NCI-H226 (cell line): ENCODE measurements at regions not wholly inside any gene's neighbourhood (a gene's known extent, or its start where the extent isn't known, plus 50 kb on each side); places are given as distances from the start of the nearest gene placed in this dataset.

Source experiments
- DNase-seq: peaks from one replicate; pipeline ENCODE4 v3.0.0-alpha.2; 2015

DNA sequence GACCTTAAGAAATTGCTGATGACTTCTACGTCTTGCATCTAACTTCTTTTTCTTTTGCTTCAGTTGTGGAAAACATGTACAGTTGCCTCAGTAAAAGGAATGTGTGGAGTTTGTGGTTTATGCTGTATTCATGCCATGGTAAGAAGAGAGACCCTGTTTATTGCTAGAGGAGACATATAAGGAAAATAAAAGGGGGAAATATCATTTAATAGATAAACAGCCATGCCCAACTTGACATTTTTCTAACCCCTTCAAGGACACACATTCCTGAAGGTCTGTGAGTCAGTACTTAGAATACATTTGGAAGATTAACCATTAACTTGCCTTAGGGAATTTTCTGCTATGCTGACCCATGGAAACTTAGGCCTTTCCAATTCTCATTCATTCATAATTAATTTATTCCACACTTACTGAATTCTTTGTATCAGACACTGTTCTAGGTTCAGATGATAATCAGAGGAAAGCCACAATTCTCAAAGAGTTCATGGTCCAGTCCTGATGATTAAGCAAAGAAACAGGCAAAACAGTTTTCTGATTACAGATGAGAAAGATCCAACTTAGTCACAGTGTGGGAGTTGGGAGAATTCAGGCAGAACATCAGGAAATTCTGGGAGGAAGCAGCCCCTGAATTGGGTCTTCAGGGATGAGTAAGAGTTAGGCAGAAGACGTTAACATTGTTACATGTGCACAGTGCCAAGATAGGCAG lies 329.8 kb upstream of the RASGRP1 start:
- peak; percentile 87 for DNase-seq

DNA sequence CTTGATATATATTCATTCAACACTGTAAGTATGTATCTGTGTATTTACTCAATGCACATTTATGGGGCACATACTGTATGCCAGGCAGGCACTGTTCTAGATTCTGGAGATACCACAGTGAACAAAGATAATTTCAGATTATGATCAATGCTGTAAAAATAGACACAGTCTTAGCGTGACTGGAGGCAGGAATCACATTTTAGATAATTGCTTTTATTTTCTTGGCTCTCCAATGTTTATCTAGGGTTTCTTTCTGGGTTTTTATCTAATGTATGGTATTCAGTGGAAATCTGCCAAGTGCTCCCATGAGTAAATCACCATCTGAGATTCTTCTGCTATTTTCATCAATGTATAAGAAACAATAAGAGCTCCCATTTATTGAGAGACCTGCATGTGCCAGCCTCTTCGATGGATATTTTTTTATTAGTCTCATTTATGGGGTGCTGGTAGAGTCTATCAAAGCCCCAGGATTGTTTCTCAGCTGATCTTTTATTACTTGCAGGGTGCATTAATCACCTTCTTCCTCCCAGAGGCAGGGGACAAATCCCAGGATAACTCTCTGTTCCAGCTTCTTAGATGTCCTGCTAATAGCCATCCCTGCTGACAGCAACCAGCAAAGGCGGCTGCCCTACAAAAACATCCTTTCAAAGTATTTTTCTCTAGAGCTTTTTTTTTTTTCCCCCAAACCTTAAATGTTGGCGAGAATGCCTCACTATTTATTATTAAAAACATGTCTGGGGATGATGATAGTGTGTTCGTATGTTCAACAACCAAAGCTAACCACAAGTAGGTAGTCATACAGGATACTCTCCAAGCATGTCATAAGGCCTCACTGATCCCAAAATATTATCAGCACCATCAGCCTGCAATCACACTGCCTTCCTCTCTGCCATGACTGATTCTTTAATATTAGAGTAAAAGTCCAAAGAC lies 331.0 kb upstream of the RASGRP1 start:
- peak; percentile 53 for DNase-seq

DNA sequence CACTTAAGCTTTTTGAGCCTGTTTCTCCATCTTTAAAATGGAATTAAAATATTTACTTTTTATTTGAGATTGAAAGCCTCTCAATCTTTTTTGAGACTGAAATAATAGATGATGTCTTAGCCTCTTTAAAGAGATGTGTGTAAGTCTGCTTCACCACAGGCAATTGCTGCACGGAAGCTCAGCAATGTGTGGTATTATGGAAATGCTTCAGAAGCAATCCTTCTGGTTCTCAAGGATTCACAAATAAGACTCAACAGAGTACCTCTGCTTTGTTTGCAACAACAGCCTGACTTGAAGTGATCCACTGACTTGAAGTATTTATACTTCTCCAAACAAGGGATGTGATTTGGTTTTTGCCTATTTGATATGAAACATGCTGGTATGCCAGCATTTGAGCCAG lies 332.0 kb upstream of the RASGRP1 start:
- no peak for DNase-seq

DNA sequence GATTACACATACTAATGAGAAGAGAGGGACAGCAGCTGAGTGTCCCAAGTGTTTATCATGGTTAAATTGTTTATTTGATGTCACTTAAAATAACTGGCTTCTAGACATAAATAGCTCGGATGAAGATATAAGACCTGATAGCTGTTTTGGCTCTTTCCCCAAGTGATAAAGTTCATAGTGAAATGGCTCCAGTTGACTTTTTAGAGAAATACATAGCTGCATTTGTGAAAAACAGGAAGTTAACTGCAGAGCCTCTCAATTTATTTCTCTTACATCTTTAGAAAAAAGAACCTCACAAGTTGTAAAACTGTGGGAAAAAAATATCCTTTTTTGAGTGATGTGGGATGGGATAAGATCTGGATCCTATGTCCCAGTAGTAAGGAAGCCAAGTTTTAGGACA lies 332.9 kb upstream of the RASGRP1 start:
- DNase-seq, result no peak

DNA sequence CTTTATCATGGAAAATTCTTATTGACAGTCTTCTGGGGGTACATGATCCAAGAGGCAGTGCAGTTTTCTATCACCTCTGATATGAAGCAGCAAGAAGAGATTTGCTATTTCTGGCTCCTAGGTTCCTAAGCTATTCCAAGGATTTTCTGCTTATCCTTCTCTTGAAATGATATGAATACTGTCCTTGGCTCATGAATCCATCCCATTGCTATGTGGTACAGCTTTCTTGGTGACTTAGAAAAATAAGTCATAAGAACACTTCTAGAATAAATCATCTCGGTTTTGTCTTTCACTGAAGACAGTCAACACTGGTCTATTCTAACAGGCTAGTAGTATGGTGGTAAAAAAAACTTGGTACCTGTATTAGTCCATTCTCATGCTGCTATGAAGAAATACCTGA lies 333.6 kb upstream of the RASGRP1 start:
- no peak for DNase-seq

DNA sequence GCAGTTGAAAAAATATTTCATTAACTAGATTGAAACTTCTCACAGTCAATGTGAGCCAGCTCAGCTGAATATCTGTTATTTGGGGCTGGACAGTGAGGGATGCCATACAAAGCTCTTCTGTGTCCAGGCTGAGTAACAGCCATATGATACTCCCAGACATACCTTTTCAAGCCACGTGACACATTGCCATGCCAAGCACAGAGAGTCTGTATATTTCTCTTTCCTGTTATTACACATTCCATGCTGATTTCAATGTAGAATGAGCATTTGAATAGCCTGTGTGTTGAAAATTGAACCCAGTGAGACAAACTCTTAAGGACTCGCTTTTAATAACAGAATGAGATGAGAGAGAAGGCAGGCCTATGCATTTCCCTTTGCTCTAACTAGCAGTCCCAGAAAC lies 334.7 kb upstream of the RASGRP1 start:
- DNase-seq, result no peak

DNA sequence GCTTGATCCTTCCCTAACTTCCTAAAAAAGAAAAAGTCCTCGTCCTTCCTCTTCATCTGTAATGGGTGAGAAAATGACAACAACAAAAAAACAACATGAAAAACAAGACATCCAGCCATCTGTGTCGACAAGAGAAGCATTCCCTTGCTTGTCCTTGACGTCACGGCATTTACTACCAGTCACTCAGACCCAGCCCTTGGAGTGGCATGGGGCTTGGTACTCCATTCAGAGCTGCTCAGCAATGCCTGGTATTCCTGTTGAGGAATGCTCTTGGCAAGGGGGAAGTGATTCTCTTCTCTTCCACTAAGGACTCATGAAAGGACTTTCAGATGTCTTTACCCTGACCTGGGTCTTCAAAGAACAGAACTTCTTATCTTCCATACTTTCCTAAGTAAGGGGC lies 339.7 kb upstream of the RASGRP1 start:
- no peak for DNase-seq

DNA sequence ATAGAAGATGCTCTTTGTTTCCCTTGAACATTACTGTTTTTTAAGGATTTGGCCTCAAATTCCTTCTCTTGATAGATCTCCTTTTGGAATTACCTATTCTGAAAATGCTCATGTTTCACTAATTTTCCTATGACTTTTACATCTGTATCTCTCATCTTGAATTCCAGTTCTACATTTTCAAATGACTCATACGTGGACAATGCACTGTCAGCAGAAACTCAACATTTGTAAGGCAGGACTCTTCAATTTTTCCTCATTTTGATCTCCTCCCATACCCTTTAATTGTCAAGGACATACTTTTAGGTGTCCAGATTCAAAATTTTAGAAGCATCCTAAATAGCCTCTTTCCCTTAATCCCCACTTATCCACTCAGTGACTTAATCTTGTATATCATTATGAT lies 341.0 kb upstream of the RASGRP1 start:
- peak; percentile 14 for DNase-seq

DNA sequence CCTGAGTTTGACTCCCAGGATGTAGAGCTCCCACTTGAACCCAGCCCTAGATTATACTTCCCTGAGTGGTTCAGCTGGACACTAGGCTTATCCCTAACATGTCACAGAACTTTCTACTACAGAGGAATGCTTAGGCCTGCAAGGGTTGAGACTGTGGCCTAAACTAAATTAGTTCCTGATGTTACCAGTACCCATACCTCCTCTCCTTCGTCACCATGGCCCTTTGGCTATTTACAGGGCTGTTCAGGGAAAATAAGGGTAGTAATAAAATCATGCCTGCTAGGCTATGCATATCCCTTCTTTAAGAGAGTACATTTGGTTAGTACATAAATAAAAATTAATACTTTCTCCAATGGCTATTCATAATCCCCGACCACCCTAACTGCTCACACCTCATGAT lies 356.4 kb upstream of the RASGRP1 start:
- no peak for DNase-seq

DNA sequence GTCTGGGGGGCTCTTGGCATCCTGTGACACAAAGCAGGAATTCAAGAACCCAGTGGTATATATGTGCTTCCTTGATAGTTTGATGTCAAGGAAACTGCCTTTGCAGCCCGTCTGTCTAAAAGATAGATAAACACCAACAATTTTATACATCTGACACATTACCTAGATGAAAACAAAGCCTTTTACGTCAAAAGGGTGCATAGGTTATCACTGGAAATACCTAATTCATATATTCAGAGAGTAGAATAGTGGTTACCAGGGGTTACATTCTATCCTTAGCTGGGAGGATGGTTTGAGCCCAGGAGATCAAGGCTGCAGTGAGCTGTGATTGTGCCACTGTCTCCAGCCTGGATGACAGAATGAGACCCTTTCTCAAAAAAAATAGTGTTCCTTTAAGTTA lies 356.9 kb upstream of the RASGRP1 start:
- peak; percentile 38 for DNase-seq

DNA sequence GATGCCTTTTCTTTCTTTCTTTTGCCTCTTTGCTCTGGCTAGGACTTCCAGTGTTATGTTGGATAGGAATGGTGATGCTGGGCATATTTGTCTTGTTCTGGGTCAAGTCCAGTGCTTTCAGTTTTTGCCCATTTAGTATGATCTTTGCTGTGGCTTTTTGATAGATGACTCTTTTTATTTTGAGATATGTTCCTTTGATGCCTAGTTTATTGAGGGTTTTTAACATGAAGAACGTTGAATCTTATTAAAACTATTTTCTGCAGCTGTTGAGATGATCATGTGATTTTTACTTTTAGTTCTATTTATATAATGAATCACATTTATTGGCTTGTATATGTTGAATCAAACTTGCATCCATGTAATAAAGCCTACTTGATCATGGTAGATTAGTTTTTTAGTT lies 363.8 kb upstream of the RASGRP1 start:
- no peak for DNase-seq

DNA sequence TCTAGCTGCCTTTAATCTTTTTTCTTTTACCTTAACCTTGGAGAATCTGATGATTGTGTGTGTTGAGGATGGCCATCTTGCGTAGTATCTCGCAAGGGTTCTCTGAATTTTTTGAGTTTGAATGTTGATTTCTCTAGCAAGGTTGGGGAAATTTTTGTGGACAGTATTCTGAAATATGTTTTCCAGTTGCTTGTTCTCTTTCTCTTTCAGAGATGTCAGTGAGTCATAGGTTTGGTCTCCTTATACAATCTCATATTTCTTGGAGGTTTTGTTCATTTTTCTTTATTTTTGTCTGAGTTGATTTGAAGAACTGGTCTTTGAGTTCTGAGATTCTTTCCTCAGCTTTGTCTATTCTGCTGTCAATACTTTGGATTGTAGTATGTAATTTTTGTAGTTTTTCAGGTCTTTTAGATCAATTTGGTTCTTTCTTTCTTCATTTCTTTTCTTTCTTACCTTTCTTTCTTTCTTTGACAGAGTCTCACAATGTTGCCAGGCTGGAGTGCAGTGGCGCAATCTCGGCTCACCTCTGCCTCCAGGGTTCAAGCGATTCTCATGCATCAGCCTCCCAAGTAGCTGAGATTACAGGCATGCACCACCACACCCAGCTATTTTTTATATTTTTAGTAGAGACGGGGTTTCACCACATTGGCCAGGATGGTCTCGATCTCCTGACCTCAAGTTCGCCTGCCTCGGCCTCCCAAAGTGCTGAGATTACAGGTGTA lies 366.4 kb upstream of the RASGRP1 start:
- no peak for DNase-seq

DNA sequence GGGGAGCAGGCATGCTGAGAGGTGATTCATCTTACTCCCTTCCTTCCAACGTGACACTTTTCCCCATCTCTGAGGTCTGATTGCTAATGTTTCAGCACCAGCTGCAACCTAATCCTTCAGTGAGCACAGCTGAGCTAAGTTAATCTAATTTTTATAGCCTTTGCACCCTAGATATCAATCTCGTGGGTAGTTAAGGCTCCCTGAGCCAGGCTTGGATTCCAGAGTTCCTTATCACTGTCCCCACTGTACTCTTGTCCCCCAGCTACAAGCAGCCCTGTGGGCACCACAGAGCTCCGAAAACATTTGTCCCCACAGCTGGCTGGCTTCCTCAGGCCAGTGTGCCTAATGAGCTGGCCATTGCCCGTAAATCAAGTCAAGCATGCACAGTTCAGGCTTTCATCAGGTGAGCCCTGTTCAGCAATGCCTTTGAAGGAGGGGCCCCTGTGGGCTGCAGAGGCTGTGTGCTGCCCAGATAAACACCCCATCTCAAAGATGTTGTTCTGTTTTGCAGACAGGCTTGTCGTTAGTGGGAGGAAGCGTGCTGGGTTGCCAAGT lies 376.9 kb upstream of the RASGRP1 start:
- DNase-seq, result peak; percentile 5

DNA sequence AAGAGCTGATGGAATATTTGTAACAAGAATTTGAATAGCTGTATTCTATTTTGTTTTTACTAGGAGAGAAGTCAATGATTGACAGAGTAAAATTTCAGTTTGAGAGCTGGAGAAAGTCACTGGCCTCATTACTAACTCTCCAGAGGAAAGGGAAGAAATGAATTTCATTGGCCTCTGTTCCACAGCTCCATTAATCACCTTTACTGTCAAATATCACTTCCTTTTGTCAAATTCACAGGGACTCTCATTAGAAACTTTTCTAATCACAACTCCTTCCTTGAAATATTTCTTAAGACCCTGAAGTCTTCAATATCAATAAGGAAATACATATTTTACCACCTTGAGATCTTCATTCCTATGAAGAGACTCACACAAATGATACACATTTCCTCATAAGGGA lies 379.9 kb upstream of the RASGRP1 start:
- no peak for DNase-seq

DNA sequence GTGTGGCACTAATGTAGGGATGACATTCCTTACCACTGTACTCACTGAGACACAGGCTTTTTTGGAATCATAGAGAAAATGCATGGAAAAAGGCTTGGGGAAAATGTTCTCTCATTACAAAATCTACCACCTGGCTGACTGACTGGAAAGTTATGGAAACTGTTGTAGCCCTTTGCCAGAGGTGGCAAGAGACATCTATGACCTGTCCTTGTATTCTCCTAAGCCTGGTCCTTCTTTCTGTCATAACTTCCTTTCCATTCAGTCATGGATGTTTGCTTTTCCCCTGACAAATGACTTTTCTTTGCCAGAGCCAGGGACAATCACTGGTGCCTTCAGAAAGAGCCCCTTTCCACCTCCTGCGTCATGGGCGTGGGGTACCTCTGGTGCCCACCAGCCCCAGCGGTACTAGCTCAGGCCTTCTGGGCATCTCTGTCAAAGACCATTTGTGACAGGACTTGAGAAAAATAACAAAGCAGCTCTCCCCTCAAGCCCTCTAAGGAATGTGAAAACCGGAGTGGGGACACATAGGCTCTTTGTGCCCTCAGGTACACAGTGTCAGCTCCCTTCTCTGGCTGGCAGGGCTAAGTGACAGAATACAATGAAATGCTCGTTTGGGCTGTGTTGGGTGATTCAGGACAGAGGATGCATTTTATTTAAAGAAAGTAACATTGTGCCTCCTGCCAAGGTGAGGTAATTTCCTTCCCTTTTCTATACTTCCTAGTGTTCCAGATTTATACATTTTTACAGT lies 381.1 kb upstream of the RASGRP1 start:
- no peak for DNase-seq

DNA sequence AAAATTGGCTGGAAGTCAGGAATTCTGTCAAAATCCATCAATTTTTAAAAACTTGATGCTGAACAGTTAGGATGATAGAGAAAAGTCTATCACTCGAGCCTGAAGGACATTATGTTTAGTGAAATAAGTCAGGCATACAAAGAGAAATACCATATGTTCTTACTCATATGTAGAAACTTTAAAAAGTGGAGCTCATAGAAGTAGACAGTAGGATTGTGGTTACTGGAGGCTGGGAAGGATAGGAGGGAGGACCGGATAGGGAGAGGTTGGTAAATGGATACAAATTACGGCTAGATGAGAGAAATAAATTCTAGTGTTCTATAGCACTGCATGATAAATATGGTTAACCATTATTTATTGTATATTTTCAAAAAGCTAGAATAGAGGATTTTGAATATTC lies 389.5 kb upstream of the RASGRP1 start:
- no peak for DNase-seq

DNA sequence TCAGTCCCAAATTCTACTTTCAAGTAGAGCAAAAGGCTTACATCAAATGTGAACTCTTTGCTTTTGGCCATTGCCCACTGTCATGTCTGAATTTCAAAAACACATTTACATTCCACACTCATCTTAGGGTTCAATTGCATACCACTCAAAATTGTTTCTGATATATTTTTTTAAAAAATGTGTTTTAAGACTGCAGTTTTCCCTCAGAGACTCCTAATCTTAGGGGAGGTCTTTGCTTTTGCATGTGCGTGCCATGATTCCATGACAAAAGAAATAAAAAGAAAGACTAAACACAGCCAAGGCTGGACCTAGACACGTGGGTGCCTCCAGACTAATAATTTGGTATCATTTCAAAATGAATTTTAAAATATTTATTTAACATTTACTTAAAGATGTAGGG lies 396.8 kb upstream of the RASGRP1 start:
- DNase-seq, result no peak

DNA sequence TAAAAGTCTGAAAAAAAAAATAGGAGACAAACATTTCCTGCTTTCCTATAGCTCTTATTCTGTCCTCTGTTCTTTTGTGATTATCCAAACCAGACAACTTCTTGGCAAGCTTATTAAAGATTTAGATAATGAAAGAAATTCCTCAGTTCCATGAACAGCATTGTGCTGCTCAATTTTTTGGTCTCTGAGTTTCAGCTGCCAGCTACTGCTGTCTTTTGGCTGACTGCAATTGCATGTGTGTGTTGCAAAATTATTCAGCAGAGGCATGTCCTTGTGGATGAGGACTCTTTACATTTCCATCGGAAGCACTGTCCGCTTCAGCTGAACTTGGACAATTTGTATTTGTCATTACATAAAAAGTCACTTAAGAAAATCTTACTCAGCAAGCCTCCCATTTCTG lies 397.3 kb upstream of the RASGRP1 start:
- no peak for DNase-seq

DNA sequence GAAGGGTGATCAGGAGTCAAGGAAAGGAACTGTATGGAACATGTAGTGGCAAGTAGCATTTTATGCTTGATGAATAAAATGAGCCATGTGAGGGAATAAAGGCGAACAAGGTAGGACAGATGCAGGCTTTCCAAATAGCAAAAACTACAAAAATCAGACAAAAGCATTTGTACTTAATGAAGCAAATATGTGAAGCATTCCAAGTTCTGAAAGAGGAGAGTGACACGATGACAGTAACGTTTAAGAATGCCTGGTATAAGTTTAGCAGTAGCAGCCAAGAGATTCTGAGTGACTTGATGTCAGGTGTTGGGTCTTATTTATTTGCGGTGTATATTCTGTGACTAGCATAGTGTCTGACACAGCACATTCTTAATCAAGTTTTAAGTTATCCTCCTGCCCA lies 408.2 kb upstream of the RASGRP1 start:
- no peak for DNase-seq

DNA sequence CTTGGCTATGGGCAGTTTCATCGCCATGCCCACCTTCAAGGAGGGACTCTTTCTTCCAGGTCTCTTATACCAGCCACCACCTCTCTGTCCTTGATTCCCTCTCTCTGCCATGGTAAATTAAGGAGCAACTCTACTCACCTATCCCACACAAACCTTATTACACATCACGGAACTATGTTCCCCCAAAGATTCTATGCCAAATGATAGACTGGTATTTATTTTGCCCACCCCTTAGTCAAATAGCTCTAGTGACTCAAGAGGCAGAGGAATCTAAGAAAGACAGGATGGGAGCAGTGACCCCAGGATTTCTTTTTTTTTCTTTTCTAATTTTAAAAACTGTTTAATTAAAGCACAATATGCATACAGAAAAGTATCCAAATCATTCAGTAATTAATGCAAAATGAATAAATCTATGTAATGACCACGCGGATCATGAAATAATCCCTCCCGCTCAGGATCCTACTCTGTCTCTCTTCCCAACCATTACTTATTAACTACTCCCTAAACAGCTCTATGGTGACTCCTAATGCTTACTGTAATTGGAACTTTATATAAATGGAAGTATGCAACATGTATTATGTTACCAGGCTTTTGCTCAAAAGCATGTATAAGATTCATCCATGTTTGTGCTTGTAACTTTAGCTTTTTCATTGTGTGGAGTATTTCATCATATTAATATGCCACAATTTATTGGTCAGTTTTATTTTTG lies 410.8 kb upstream of the RASGRP1 start:
- no peak for DNase-seq

DNA sequence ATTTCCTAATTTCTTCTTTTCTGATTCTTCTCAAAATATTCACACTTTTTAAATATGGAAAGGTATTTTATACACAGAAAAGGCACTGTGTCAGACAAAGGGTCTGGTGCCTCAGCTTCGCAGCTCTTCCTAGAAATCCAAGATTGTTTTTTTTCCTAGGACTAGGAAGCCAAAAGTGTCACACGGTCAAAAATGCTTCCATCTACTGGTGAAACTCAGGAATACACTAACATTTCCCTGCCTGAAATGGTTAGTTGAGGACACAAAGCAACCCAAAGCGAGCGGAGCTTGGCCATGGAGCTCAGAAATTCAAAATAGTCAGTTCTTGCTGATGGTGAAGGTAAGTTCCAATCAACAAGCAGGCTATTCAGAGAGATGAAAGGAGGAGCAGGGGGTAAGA lies 426.5 kb upstream of the RASGRP1 start:
- DNase-seq, result peak; percentile 48

DNA sequence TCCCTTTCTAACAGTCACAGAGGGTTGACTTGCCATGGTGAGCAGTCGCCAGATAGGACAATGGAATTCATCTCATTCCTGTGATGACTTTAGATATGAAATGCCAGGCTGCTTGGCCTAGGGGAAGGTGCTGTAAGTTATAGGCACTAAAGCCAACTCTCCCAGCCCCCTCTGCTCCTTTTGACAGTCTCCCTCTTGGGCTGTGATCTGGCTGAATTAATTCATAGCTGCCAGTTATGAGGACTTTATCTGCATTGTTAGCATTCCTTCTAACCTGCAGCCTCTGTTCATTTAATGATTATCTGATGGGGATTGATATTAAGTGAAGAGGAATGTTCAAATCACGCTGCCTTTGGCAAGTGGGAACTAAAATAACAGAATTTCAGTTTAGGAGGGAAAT lies 427.1 kb upstream of the RASGRP1 start:
- peak; percentile 65 for DNase-seq
